Activated CD8-positive, alpha-beta memory T cell treated with anti-CD3 and anti-CD28 coated beads, Interleukin-2, amount 50 U/mL, for 4 hours (primary cell): ENCODE measurements at regions not wholly inside any gene's neighbourhood (a gene's known extent, or its start where the extent isn't known, plus 50 kb on each side); places are given as distances from the start of the nearest gene placed in this dataset.
"Not testable (repeated sequence)": the region's sequence is repeated elsewhere in the genome, so short reads cannot be mapped to it uniquely, and the experiment has no call there.

Experiments used
- DNase-seq: peaks from one replicate; pipeline ENCODE4 v3.0.0-alpha.2; 2020

GRCh38 chr4:114088481-114088880 lies 109.0 kb upstream of the ARSJ start:
- no peak for DNase-seq

DNA sequence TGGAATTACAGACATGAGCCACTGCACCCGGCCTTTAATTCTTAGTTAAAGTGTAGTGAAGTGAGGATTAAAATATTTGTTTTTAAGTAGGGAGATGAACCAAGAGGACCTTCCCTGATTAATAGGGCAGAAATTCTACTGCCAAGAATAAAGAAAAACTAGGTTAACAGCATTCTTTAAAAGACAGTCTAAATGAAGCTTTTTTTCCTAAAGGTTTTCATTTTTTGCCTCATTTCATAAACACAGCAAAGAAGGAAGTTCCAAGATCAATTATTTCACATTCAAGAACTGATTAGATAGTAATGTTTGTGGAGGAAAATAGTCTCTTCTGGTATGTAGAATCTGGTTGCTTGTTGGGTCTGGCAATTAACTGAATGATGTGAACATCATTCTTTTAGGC lies 112.1 kb upstream of the ARSJ start:
- DNase-seq, result no peak

- no peak for DNase-seq
Measured at GRCh38 chr4:114093221-114093715, 113.8 kb upstream of the ARSJ start.

- no peak for DNase-seq
Measured at GRCh38 chr4:114100288-114101031, 121.0 kb upstream of the ARSJ start.

DNA sequence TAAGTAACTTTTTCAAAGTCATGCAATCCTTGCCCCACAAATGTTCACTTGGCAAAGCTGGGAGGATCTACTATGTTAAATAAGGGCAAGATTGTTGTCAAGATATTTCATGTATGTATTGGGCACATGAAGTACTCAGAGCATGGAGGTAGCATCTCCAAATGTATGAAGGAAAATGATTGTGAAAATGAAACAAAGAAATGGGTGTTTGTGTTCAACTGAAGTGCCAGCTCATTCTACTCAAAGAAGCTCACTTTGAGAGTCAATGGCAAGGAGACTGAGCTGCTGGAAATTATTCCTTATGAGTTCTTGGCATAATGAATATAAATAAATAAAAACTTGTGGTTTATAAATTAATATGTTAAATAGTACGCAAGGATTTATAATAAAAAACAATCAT lies 124.5 kb upstream of the ARSJ start:
- no peak for DNase-seq

- DNase-seq, result no peak
Measured at GRCh38 chr4:114108869-114109268, 129.4 kb upstream of the ARSJ start.

GRCh38 chr4:114109776-114110175 lies 130.3 kb upstream of the ARSJ start:
- no peak for DNase-seq

DNA sequence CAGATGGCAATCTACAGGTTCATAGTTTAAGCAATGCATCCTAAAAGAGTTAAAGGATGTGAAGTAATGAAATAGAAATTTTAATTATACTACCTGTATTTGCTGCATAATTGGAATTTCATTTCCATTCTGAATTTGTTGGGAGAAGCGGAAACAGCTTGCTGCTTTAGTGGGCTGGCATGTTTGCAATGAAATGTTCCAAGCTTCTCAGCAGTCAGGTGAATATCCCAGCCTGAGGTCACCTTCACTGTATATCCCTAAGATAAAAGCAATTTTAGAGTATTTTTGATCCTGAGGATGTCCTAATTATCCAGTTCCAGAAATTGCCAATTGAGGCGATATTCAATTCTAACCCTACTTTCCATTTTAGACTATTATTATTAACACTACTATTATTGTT lies 136.1 kb upstream of the ARSJ start:
- DNase-seq, result no peak

GRCh38 chr4:114116861-114117260 lies 137.4 kb upstream of the ARSJ start:
- no peak for DNase-seq

DNA sequence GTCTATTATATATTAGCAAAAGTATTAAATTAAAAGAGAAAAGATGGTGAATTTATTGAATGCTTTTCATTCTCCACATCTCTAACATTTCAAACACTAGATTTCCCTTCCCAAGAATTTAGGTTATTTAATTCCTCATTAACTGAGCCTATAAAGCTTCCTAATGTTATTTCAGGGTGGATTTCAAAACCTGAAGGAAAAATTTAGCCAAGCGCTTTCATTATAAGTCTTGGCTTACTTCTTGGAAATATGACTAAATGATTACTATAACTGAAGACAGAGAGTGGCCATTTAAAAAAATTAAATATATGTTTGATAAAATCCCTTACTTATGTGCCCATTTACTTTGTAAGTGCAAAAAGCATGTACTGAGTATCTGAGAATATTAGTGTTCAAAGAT lies 141.8 kb upstream of the ARSJ start:
- no peak for DNase-seq

DNA sequence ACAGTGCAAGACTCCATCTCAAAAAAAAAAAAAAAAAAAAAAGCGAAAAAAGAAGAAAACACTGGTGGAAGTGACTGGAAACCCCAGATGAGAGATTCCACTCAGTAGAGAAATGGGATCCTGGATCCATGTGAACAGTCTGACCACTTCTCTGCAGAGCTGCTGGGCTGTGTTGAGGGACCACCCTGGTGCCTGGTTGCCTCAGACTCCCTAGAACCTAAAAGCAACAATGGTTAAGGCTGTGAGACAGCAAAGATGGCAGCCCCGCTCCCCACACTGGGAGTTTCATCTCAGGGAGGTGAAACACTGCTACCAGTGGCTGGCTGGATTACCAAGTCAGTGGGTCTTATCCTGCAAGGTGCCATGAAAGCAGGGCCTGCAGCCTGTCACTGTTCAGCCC lies 152.8 kb upstream of the ARSJ start:
- no peak for DNase-seq

DNA sequence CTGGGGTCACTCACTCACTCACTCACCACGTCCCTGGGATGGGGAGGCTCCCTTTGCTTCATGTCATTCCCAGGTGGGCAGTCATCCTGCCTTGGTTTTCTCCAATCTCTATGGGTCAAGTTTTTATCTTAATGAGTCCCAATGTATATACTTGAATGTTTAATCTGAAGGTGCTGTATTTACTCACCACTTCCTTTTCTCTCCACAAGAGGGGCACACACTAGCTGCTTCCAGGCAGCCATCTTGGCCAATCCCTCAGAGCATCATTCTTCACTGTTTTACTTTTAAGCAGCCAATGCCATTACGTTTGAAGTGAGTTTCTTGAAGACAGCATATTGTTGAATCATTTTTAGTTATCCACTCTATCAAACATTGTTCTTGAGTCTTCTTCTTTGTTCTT lies 153.4 kb upstream of the ARSJ start:
- DNase-seq, result no peak

GRCh38 chr4:114136069-114136468 lies 156.6 kb upstream of the ARSJ start:
- no peak for DNase-seq

- DNase-seq, result no peak
Measured at GRCh38 chr4:114137984-114138383, 158.5 kb upstream of the ARSJ start.

- no peak for DNase-seq
Measured at GRCh38 chr4:114146947-114147618, 167.6 kb upstream of the ARSJ start.

- DNase-seq, result not testable (repeated sequence)
Measured at GRCh38 chr4:114147619-114148208, 168.3 kb upstream of the ARSJ start.

GRCh38 chr4:114148372-114149070 lies 169.1 kb upstream of the ARSJ start:
- not testable (repeated sequence) for DNase-seq

DNA sequence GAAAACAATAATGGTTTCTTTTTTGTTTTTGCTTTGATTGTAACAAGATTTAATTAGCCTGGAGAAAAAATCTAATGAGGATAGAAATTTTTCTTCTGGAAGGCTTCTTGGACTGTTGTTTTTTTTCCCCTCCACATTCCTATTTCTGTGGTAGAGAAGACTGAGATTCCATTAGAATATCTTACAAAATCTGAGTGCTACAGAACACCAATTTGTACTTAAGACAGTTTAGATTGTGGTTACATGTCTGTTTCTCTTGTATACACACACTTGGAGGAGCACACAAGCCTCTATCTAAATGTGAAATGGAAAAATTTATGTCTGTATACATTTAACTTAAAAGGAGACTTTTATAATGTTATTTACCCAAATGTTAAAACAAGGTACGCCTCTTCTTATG lies 176.9 kb upstream of the ARSJ start:
- no peak for DNase-seq

GRCh38 chr4:114161809-114162208 lies 182.4 kb upstream of the ARSJ start:
- no peak for DNase-seq

DNA sequence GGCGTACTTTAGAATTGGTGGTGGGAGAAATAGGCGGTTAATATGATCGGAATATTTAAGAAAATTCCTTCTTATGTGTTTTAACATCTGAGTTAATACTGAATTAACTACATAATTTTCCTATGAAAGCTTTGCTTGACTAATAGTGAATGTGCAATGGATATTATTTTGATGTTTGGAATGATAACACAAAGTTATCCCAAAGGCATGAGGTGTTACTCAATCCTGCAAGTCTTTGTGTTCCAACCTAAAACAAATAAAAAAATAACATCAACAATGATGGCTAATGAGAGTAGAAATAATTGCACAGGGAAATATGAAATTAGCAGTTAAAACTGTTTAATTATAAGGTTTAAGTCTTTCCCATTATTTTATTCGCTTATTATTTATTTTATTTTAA lies 183.6 kb upstream of the ARSJ start:
- no peak for DNase-seq

- no peak for DNase-seq
Measured at GRCh38 chr4:114173968-114174367, 194.5 kb upstream of the ARSJ start.

DNA sequence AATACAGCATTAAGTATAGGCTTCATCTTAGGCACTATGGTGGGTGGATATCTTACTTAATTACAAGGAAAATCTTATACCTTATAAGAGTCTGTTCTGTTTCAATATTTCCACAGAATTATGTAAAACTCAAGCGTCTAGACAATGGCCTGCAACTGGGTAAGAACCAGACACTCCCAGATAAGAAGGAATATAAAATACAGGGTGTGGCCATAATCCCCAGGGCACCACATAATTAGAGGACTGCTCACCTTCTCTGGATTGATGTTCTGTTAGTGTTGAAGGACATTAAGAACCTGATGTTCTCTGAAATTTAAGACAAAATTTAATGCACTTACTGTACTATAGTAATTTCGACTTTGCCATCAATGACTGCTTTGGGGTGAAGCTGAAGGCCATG lies 198.2 kb upstream of the ARSJ start:
- DNase-seq, result no peak

- no peak for DNase-seq
Measured at GRCh38 chr4:114178392-114178791, 198.9 kb upstream of the ARSJ start.

DNA sequence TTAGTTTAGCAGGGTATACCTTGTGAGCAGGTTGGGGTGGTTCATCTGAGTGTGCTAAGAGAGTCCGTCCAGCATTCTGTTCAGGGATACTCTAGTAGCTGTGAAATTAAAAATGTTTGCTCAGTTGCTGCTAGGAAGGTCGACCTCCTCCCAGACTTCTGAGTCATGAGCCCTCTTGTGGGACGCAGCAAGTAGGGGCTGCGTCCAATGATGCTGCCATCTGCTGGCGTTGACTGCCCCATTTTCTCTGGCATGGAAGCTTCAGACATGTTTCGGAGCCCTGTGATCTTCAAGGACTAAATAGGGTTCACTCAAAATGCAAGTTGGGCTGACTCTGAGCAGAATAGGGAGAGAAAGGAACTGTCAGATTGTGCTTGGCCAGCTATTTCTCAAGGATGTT lies 201.0 kb upstream of the ARSJ start:
- DNase-seq, result peak; percentile 42
